ENCODE measurements at regions not wholly inside any gene's neighbourhood (a gene's known extent, or its start where the extent isn't known, plus 50 kb on each side); places are given as distances from the start of the nearest gene placed in this dataset.

- ATAC-seq (no peak), DNase-seq (ENCODE audit: low spot score) (no peak)
- H3K4me2 ChIP-seq, result no peak overlapping the region
- H2AFZ ChIP-seq, result no peak overlapping the region
- Mint-ChIP-seq H3K36me3 (ENCODE audit: low read depth) (no peaks in the 10 kb centered on the region), H3K27ac (no peak overlapping the region), H3K4me3 (no peak overlapping the region), H3K27me3 (ENCODE audit: insufficient read depth, low read depth, poor library complexity) (no peaks in the 10 kb centered on the region), H3K9me3 (no peaks in the 10 kb centered on the region), H3K4me1 (no peaks in the 10 kb centered on the region)
- H3K79me2 ChIP-seq (replicated peaks; ENCODE audit: insufficient read depth), result no peaks in the 10 kb centered on the region
- no peaks in the 10 kb centered on the region for H4K20me1 ChIP-seq (replicated peaks; ENCODE audit: insufficient read depth)
- H3K27me3 ChIP-seq (ENCODE audit: insufficient read depth), result no peaks in the 10 kb centered on the region
- H3K36me3 ChIP-seq (ENCODE audit: insufficient read depth), result no peaks in the 10 kb centered on the region
- no peaks in the 10 kb centered on the region for H3K9me2 ChIP-seq (ENCODE audit: insufficient read depth)
- no peak overlapping the region for H3K4me3 ChIP-seq
- H3F3A ChIP-seq (replicated peaks; ENCODE audit: low read depth), result no peaks in the 10 kb centered on the region
- no peak overlapping the region for H3K27ac ChIP-seq (ENCODE audit: low read depth)
- H3K4me1 ChIP-seq (ENCODE audit: insufficient read depth), result no peaks in the 10 kb centered on the region
- TF ChIP-seq NANOG (IDR thresholded peaks at IDR 0.05; ENCODE audit: borderline replicate concordance) (no peak), ZNF114 (CRISPR knock-in tag; IDR thresholded peaks at IDR 0.05) (no peak), ZNF331 (CRISPR knock-in tag; IDR thresholded peaks at IDR 0.05; ENCODE audit: low read depth) (no peak), STAT1 (IDR thresholded peaks at IDR 0.05; ENCODE audit: unreplicated experiment) (no peak), POLR2AphosphoS5 (IDR thresholded peaks at IDR 0.05; ENCODE audit: low read depth) (no peak), ZNF462 (CRISPR knock-in tag; IDR thresholded peaks at IDR 0.05) (no peak), CTCF (conservative IDR thresholded peaks at IDR 0.05; ENCODE audit: low read depth in 2 of 2) (no peak), JUNB (IDR thresholded peaks at IDR 0.05; ENCODE audit: unreplicated experiment) (no peak), EZH2phosphoT487 (IDR thresholded peaks at IDR 0.05; ENCODE audit: unreplicated experiment) (no peak), CREB1 (CRISPR knock-in tag; IDR thresholded peaks at IDR 0.05; ENCODE audit: low read depth) (no peak), EZH2 (IDR thresholded peaks at IDR 0.05; ENCODE audit: low read depth, unreplicated experiment) (no peak), REST (IDR thresholded peaks at IDR 0.05; ENCODE audit: unreplicated experiment) (no peak), ETS1 (IDR thresholded peaks at IDR 0.05) (no peak)
These were observed 1720.2 kb upstream of the SEL1L start for GRCh38 chr14:83253870-83254269.

Measured in GM23338 (cell line).